GM21723 (cell line): ENCODE measurements at regions not wholly inside any gene's neighbourhood (a gene's known extent, or its start where the extent isn't known, plus 50 kb on each side); places are given as distances from the start of the nearest gene placed in this dataset.
"Not testable (repeated sequence)": the region's sequence is repeated elsewhere in the genome, so short reads cannot be mapped to it uniquely, and the experiment has no call there.

ENCODE experiments used
- ATAC-seq: cut with Tn5 transposase; IDR thresholded peaks from one replicate; pipeline ENCODE4 v1.9.1; 2021; ENCODE audit warnings: mild to moderate bottlenecking, moderate library complexity; ENCODE audit not compliant: unreplicated experiment

GRCh38 chr1:194774535-194774934 lies 1588.1 kb upstream of the B3GALT2 start:
- ATAC-seq: no peak

- no peak for ATAC-seq
These were observed 1569.0 kb upstream of the B3GALT2 start for GRCh38 chr1:194755241-194755994.

GRCh38 chr1:194738843-194739242 lies 1552.4 kb upstream of the B3GALT2 start:
- not testable (repeated sequence) for ATAC-seq

GRCh38 chr1:194734970-194735369 lies 1548.6 kb upstream of the B3GALT2 start:
- no peak for ATAC-seq

GRCh38 chr1:194731025-194731424 lies 1544.6 kb upstream of the B3GALT2 start:
- ATAC-seq: no peak

- no peak for ATAC-seq
These were observed 1543.9 kb upstream of the B3GALT2 start for GRCh38 chr1:194730304-194730703.

- no peak for ATAC-seq
These were observed 1536.7 kb upstream of the B3GALT2 start for GRCh38 chr1:194723067-194723466.

GRCh38 chr1:194717941-194718340 lies 1531.5 kb upstream of the B3GALT2 start:
- ATAC-seq: no peak

GRCh38 chr1:194717334-194717733 lies 1530.9 kb upstream of the B3GALT2 start:
- ATAC-seq: no peak

- no peak for ATAC-seq
These were observed 1524.3 kb upstream of the B3GALT2 start for GRCh38 chr1:194710671-194711070.

GRCh38 chr1:194709439-194709838 lies 1523.0 kb upstream of the B3GALT2 start:
- no peak for ATAC-seq

- no peak for ATAC-seq
These were observed 1520.7 kb upstream of the B3GALT2 start for GRCh38 chr1:194707074-194707473.

GRCh38 chr1:194705123-194705854 lies 1518.9 kb upstream of the B3GALT2 start:
- ATAC-seq: no peak

GRCh38 chr1:194698908-194699318 lies 1512.5 kb upstream of the B3GALT2 start:
- no peak for ATAC-seq

- no peak for ATAC-seq
These were observed 1506.8 kb upstream of the B3GALT2 start for GRCh38 chr1:194693244-194693643.

- no peak for ATAC-seq
These were observed 1498.2 kb upstream of the B3GALT2 start for GRCh38 chr1:194684636-194685035.

GRCh38 chr1:194658090-194658439 lies 1471.7 kb upstream of the B3GALT2 start:
- no peak for ATAC-seq

- ATAC-seq: no peak
These were observed 1468.5 kb upstream of the B3GALT2 start for GRCh38 chr1:194654956-194655355.

- no peak for ATAC-seq
These were observed 1467.0 kb upstream of the B3GALT2 start for GRCh38 chr1:194653385-194653784.

- ATAC-seq: no peak
These were observed 1460.7 kb upstream of the B3GALT2 start for GRCh38 chr1:194647118-194647517.

GRCh38 chr1:194644528-194644927 lies 1458.1 kb upstream of the B3GALT2 start:
- no peak for ATAC-seq

GRCh38 chr1:194640322-194640721 lies 1453.9 kb upstream of the B3GALT2 start:
- ATAC-seq: no peak
